ENCODE measurements at regions not wholly inside any gene's neighbourhood (a gene's known extent, or its start where the extent isn't known, plus 50 kb on each side); places are given as distances from the start of the nearest gene placed in this dataset.

DNA sequence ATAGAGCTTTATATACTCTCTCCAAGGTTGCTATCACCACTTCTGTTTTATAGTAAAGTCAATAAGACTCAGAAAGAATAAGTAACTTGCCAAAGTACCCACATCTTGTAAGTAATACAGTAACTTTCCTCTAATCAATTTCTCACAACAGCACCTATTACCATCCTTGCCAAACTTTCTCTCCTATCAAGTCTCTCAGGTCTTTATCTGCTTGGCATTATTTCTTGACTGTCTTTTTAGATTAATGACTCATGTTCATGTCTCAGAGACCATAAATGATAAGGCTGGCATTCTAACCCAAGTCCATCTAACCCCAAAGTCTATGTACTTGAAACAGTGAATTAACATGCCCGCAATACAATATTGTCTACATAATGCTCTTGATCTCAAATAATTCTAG is 618.0 kb upstream of the ZEB2 start (continued):
- TF ChIP-seq, protein P1, sequence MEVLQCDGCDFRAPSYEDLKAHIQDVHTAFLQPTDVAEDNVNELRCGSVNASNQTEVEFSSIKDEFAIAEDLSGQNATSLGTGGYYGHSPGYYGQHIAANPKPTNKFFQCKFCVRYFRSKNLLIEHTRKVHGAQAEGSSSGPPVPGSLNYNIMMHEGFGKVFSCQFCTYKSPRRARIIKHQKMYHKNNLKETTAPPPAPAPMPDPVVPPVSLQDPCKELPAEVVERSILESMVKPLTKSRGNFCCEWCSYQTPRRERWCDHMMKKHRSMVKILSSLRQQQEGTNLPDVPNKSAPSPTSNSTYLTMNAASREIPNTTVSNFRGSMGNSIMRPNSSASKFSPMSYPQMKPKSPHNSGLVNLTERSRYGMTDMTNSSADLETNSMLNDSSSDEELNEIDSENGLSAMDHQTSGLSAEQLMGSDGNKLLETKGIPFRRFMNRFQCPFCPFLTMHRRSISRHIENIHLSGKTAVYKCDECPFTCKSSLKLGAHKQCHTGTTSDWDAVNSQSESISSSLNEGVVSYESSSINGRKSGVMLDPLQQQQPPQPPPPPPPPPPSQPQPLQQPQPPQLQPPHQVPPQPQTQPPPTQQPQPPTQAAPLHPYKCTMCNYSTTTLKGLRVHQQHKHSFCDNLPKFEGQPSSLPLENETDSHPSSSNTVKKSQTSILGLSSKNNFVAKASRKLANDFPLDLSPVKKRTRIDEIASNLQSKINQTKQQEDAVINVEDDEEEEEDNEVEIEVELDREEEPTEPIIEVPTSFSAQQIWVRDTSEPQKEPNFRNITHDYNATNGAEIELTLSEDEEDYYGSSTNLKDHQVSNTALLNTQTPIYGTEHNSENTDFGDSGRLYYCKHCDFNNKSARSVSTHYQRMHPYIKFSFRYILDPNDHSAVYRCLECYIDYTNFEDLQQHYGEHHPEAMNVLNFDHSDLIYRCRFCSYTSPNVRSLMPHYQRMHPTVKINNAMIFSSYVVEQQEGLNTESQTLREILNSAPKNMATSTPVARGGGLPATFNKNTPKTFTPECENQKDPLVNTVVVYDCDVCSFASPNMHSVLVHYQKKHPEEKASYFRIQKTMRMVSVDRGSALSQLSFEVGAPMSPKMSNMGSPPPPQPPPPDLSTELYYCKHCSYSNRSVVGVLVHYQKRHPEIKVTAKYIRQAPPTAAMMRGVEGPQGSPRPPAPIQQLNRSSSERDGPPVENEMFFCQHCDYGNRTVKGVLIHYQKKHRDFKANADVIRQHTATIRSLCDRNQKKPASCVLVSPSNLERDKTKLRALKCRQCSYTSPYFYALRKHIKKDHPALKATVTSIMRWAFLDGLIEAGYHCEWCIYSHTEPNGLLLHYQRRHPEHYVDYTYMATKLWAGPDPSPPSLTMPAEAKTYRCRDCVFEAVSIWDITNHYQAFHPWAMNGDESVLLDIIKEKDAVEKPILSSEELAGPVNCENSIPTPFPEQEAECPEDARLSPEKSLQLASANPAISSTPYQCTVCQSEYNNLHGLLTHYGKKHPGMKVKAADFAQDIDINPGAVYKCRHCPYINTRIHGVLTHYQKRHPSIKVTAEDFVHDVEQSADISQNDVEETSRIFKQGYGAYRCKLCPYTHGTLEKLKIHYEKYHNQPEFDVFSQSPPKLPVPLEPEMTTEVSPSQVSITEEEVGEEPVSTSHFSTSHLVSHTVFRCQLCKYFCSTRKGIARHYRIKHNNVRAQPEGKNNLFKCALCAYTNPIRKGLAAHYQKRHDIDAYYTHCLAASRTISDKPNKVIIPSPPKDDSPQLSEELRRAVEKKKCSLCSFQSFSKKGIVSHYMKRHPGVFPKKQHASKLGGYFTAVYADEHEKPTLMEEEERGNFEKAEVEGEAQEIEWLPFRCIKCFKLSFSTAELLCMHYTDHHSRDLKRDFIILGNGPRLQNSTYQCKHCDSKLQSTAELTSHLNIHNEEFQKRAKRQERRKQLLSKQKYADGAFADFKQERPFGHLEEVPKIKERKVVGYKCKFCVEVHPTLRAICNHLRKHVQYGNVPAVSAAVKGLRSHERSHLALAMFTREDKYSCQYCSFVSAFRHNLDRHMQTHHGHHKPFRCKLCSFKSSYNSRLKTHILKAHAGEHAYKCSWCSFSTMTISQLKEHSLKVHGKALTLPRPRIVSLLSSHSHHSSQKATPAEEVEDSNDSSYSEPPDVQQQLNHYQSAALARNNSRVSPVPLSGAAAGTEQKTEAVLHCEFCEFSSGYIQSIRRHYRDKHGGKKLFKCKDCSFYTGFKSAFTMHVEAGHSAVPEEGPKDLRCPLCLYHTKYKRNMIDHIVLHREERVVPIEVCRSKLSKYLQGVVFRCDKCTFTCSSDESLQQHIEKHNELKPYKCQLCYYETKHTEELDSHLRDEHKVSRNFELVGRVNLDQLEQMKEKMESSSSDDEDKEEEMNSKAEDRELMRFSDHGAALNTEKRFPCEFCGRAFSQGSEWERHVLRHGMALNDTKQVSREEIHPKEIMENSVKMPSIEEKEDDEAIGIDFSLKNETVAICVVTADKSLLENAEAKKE (CRISPR knock-in tag; IDR thresholded peaks at IDR 0.05): no peak
- TF ChIP-seq, protein P2, sequence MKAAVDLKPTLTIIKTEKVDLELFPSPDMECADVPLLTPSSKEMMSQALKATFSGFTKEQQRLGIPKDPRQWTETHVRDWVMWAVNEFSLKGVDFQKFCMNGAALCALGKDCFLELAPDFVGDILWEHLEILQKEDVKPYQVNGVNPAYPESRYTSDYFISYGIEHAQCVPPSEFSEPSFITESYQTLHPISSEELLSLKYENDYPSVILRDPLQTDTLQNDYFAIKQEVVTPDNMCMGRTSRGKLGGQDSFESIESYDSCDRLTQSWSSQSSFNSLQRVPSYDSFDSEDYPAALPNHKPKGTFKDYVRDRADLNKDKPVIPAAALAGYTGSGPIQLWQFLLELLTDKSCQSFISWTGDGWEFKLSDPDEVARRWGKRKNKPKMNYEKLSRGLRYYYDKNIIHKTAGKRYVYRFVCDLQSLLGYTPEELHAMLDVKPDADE (IDR thresholded peaks at IDR 0.05): no peak
- TF ChIP-seq NANOG (IDR thresholded peaks at IDR 0.05; ENCODE audit: borderline replicate concordance): no peak
- no peak for TF ChIP-seq STAT1 (IDR thresholded peaks at IDR 0.05; ENCODE audit: unreplicated experiment)
- no peak for TF ChIP-seq ZNF114 (CRISPR knock-in tag; IDR thresholded peaks at IDR 0.05)
- no peak for TF ChIP-seq POLR2AphosphoS5 (IDR thresholded peaks at IDR 0.05; ENCODE audit: low read depth)
- no peak for TF ChIP-seq JUNB (IDR thresholded peaks at IDR 0.05; ENCODE audit: unreplicated experiment)

GRCh38 chr2:145137211-145137610 is 617.3 kb upstream of the ZEB2 start:
- Histone ChIP-seq H3K4me3 (no peak overlapping the region), H3K4me2 (no peak overlapping the region), H2AFZ (no peak overlapping the region), H3F3A (replicated peaks; ENCODE audit: low read depth) (no peaks in the 10 kb centered on the region), H3K27ac (ENCODE audit: low read depth) (no peak overlapping the region), H3K27me3 (ENCODE audit: insufficient read depth) (no peaks in the 10 kb centered on the region), H3K9me2 (ENCODE audit: insufficient read depth) (no peaks in the 10 kb centered on the region), H4K20me1 (replicated peaks; ENCODE audit: insufficient read depth) (no peaks in the 10 kb centered on the region), H3K36me3 (ENCODE audit: insufficient read depth) (no peaks in the 10 kb centered on the region), H3K4me1 (ENCODE audit: insufficient read depth) (no peaks in the 10 kb centered on the region), H3K79me2 (replicated peaks; ENCODE audit: insufficient read depth) (no peaks in the 10 kb centered on the region)
- ATAC-seq (no peak), DNase-seq (ENCODE audit: low spot score) (no peak)
- no peaks in the 10 kb centered on the region for H3K9me3 Mint-ChIP-seq
- H3K27me3 Mint-ChIP-seq (ENCODE audit: insufficient read depth, low read depth, poor library complexity): no peaks in the 10 kb centered on the region
- H3K4me1 Mint-ChIP-seq: no peaks in the 10 kb centered on the region; the same call in 2 of the 3 replicates
- no peak overlapping the region for H3K4me3 Mint-ChIP-seq
- no peaks in the 10 kb centered on the region for H3K36me3 Mint-ChIP-seq (ENCODE audit: low read depth)
- no peak overlapping the region for H3K27ac Mint-ChIP-seq
- no peak for TF ChIP-seq ZNF114 (CRISPR knock-in tag; IDR thresholded peaks at IDR 0.05)
- TF ChIP-seq ZNF331 (CRISPR knock-in tag; IDR thresholded peaks at IDR 0.05; ENCODE audit: low read depth): no peak
- no peak for TF ChIP-seq POLR2AphosphoS5 (IDR thresholded peaks at IDR 0.05; ENCODE audit: low read depth)
- TF ChIP-seq, protein P1 (CRISPR knock-in tag; IDR thresholded peaks at IDR 0.05): no peak

All from GM23338 (cell line).